A673 (cell line): ENCODE measurements at regions not wholly inside any gene's neighbourhood (a gene's known extent, or its start where the extent isn't known, plus 50 kb on each side); places are given as distances from the start of the nearest gene placed in this dataset.

Experiments
- BruUV-seq: library from RNA; stranded (reverse); fragments of 400-500 nt; replicated peaks from 2 replicates; lab custom pipeline; 2021; lab: Mats Ljungman, UMichigan
- CTCF ChIA-PET: fragments of 300-600 bp; sonication (Branson Sonifier 250); formaldehyde crosslinking; loops from one replicate; lab custom pipeline; 2022; ENCODE audit warnings: antibody characterized with exemption; lab: Charles Lee
- POLR2A ChIA-PET: fragments of 300-600 bp; sonication (Branson Sonifier 250); formaldehyde crosslinking; loops from one replicate; lab custom pipeline; 2022; ENCODE audit warnings: antibody characterized with exemption; ENCODE audit not compliant: low non-redundant PET; lab: Charles Lee
- DNase-seq: peaks from one replicate; pipeline ENCODE4 v3.0.0-alpha.2; 2015; ENCODE audit warnings: low spot score
- H3K27ac ChIP-seq: fragments of 200-600 bp; sonication (generic); 2 replicates; pipeline ENCODE4 v1.5.1; 2016; ENCODE audit warnings: mixed run types, low read depth, mild to moderate bottlenecking, mixed read lengths, antibody characterized with exemption, low read length; ENCODE audit not compliant: poor library complexity, severe bottlenecking
- H3K27me3 ChIP-seq: fragments of 200-600 bp; sonication (generic); replicated peaks from 2 replicates; pipeline ENCODE4 v1.6.1; 2017; ENCODE audit warnings: mixed run types, low read depth, mild to moderate bottlenecking, mixed read lengths, antibody characterized with exemption, low read length; ENCODE audit not compliant: insufficient read depth, poor library complexity
- H3K36me3 ChIP-seq: fragments of 200-600 bp; sonication (generic); 2 replicates; pipeline ENCODE4 v1.6.1; 2016; ENCODE audit warnings: mixed run types, mild to moderate bottlenecking, mixed read lengths, antibody characterized with exemption, low read length; ENCODE audit not compliant: insufficient read depth, poor library complexity, severe bottlenecking
- H3K4me1 ChIP-seq: fragments of 200-600 bp; sonication (generic); 2 replicates; pipeline ENCODE4 v1.6.1; 2017; ENCODE audit warnings: mixed run types, mild to moderate bottlenecking, mixed read lengths, antibody characterized with exemption, low read length; ENCODE audit not compliant: insufficient read depth, poor library complexity, severe bottlenecking
- H3K4me3 ChIP-seq: fragments of 200-600 bp; sonication (generic); 2 replicates; pipeline ENCODE4 v1.5.1; 2016; ENCODE audit warnings: low read depth, mixed run types, mild to moderate bottlenecking, mixed read lengths, low read length; ENCODE audit not compliant: poor library complexity, severe bottlenecking
- H3K9me3 ChIP-seq: fragments of 200-600 bp; sonication (generic); 2 replicates; pipeline ENCODE4 v1.6.1; 2016; ENCODE audit warnings: mixed run types, low read depth, mild to moderate bottlenecking, mixed read lengths, antibody characterized with exemption, low read length; ENCODE audit not compliant: poor library complexity, severe bottlenecking
- EZH2 ChIP-seq: fragments of 200-600 bp; sonication (generic); IDR thresholded peaks from 2 replicates; pipeline ENCODE4 v1.6.1; 2017; ENCODE audit warnings: borderline replicate concordance, low read depth, mild to moderate bottlenecking, mixed read lengths, antibody characterized with exemption, low read length; ENCODE audit not compliant: poor library complexity, severe bottlenecking
- intact Hi-C: fragments of 100-400 bp; cut with micrococcal nuclease; formaldehyde crosslinking; loops from one replicate; pipeline ENCODE4 v1.10.0; 2022; ENCODE audit not compliant: unreplicated experiment
- TF ChIP-seq, protein P1 (sequence below): fragments of 300-800, 200-600 bp; sonication (generic); conservative IDR thresholded peaks from 2 replicates; pipeline ENCODE4 v1.5.1; 2017; ENCODE audit warnings: low read depth, mild to moderate bottlenecking, antibody characterized with exemption, low read length, moderate library complexity, mixed read lengths

GRCh38 chr15:29911705-29912104 lies 89.4 kb upstream of the TJP1 start:
- no peak for DNase-seq
- intact Hi-C loops: no loop called here
- H3K27ac ChIP-seq: no peak overlapping the region
- BruUV-seq: no TSS peak
- POLR2A ChIA-PET: no interaction called here
- H3K27me3 ChIP-seq: no peaks in the 10 kb centered on the region
- CTCF ChIA-PET: no interaction called here
- no peak for TF ChIP-seq EZH2
- TF ChIP-seq, protein P1, sequence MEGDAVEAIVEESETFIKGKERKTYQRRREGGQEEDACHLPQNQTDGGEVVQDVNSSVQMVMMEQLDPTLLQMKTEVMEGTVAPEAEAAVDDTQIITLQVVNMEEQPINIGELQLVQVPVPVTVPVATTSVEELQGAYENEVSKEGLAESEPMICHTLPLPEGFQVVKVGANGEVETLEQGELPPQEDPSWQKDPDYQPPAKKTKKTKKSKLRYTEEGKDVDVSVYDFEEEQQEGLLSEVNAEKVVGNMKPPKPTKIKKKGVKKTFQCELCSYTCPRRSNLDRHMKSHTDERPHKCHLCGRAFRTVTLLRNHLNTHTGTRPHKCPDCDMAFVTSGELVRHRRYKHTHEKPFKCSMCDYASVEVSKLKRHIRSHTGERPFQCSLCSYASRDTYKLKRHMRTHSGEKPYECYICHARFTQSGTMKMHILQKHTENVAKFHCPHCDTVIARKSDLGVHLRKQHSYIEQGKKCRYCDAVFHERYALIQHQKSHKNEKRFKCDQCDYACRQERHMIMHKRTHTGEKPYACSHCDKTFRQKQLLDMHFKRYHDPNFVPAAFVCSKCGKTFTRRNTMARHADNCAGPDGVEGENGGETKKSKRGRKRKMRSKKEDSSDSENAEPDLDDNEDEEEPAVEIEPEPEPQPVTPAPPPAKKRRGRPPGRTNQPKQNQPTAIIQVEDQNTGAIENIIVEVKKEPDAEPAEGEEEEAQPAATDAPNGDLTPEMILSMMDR: no peak
- H3K4me1 ChIP-seq: no peaks in the 10 kb centered on the region
- H3K9me3 ChIP-seq: no peaks in the 10 kb centered on the region
- H3K4me3 ChIP-seq: no peak overlapping the region
- H3K36me3 ChIP-seq: no peaks in the 10 kb centered on the region

DNA sequence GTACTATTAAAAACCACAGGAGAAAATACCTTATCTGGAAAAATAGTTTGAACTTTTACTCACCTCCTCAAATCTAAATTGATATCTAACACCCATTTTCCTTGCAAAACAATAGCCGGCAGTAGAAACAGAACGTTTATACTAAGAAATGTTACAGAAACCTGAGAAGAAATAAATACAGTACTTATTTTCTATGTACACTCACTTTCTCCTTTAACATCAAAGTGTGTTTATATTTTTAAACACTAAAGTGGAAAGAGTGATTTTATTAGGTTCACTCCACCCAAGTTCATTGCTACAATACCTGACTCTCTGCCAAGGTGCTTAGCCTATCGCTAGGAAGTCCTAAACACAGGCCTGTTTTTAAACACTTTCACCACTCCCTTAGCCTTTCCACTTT lies 87.8 kb upstream of the TJP1 start:
- no peak for TF ChIP-seq EZH2
- TF ChIP-seq, protein P1: no peak

DNA sequence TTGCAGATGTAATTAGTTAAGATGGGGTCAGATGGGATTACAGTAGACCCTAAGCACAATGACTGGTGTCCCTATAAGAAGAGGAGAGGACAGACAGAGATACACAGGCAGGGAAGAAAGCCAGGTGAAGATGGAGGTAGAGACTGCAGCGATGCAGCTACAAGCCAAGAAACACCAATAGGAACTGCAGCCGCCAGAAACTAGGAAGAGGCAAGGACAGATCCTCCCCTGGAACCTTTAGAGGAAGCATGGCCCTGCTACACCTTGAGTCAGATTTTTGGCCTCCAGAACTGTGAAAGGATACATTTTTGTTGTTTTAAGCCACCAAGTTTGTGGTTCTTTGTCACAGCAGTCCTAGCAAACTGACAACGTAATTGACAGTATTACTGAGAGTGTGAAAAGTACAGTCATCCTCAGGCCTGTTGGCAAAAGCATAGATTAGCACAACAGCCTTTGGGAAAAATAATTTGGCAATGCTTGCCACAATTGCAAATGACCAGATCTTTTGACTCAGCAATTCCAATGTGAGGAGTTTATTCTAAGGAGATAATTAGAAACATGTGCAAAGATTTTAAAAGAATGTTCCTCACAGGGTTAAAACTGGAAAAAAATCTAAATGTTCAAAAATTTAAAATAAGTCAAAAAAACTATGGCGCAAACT lies 82.6 kb upstream of the TJP1 start:
- Histone ChIP-seq H3K9me3 (no peaks in the 10 kb centered on the region), H3K4me1 (no peaks in the 10 kb centered on the region), H3K4me3 (no peak overlapping the region), H3K36me3 (no peaks in the 10 kb centered on the region), H3K27ac (no peak overlapping the region), H3K27me3 (no peaks in the 10 kb centered on the region)
- ChIA-PET CTCF (no interaction called here), POLR2A (no interaction called here)
- no peak for DNase-seq
- no TSS peak for BruUV-seq
- TF ChIP-seq EZH2: no peak
- TF ChIP-seq, protein P1: no peak
- intact Hi-C loops: no loop called here

More for the DNA sequence above, 87.8 kb upstream of the TJP1 start:
- H3K4me1 ChIP-seq: no peaks in the 10 kb centered on the region
- H3K36me3 ChIP-seq: no peaks in the 10 kb centered on the region
- no peaks in the 10 kb centered on the region for H3K9me3 ChIP-seq
- no peaks in the 10 kb centered on the region for H3K27me3 ChIP-seq
- intact Hi-C loops: no loop called here
- ChIA-PET POLR2A (no interaction called here), CTCF (interaction anchor here (1.2 kb wide), 1 partner anchor 16 kb away, joined by 4 read pairs; no protein-coding TSS in a partner anchor)
- no peak overlapping the region for H3K4me3 ChIP-seq
- no peak overlapping the region for H3K27ac ChIP-seq
- no peak for DNase-seq
- no TSS peak for BruUV-seq
